Stimulated activated naive CD4-positive, alpha-beta T cell (primary cell): ENCODE measurements at regions not wholly inside any gene's neighbourhood (a gene's known extent, or its start where the extent isn't known, plus 50 kb on each side); places are given as distances from the start of the nearest gene placed in this dataset.
"Not testable (repeated sequence)": the region's sequence is repeated elsewhere in the genome, so short reads cannot be mapped to it uniquely, and the experiment has no call there.

Experiments used
- DNase-seq, 6 experiments: peaks; one replicate each; lab custom pipeline; 2025; lab: John Stamatoyannopoulos, UW

DNA sequence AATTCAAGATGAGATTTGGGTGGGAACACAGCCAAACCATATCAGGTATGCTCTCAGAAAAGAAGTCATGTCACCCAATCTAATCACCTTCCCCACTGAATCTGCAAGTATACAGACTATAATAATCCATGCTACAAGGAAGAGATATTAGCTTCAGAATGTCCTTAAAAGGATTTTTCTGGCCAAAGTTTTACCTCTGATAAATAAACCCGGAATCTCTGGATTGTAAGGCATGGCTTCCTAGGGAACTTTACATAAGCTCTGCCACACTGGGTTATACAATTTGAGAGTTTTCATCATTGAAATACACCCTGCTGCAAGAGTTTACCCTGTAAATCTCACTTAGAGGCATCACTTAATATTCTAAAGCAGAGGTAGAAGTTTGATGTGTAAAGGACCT lies 330.5 kb upstream of the KCNMB2 start:
- no peak for DNase-seq

DNA sequence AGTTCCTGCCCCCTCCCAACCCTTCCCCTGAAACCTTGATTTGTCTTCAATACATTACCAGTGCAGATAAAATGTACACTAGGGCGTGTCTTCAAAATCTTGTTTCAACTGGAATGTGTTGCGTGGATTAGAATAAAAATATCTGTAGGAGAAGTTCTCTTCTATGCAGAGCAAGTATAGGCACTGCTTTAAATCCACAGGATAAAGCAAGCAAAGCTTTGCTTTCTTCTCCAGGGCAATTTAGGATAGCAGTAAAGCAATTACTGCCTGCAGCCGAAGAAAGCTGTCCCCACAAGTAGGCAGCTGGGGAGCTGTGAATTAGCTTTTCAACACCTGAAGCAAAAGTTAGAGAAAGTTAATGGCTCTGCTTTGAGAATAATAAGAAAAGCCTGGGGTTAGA lies 329.7 kb upstream of the KCNMB2 start:
- no peak for DNase-seq

DNA sequence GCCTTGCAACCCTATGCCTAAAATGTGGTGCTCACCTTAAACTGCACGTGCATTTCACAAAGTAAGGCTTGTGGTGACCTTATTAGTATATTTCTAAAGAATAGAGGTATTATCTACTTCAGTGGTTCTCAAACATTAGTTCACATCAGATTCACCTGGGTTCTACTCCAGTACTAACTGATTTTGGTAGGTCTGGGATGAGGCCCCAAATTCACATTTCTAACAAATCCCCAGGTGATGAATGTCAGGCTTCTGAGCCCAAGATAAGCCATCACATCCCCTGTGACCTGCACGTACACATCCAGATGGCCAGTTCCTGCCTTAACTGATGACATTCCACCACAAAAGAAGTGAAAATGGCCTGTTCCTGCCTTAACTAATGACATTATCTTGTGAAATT lies 329.1 kb upstream of the KCNMB2 start:
- not testable (repeated sequence) for DNase-seq

DNA sequence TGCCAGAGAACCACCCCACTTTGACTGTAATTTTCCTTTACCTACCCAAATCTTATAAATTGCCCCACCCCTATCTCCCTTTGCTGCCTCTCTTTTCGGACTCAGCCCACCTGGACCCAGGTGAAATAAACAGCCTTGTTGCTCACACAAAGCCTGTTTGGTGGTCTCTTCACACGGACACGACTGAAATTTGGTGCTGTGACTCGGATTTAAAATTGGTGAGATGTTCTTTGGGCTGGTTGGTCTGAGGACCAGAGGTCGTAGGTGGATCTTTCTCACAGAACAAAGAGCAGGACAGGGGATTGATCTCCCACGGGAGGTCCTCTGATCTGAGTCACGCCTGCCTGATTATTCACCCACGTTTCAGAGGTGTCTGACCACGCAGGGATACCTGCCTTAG lies 328.6 kb upstream of the KCNMB2 start:
- DNase-seq, result not testable (repeated sequence)

DNA sequence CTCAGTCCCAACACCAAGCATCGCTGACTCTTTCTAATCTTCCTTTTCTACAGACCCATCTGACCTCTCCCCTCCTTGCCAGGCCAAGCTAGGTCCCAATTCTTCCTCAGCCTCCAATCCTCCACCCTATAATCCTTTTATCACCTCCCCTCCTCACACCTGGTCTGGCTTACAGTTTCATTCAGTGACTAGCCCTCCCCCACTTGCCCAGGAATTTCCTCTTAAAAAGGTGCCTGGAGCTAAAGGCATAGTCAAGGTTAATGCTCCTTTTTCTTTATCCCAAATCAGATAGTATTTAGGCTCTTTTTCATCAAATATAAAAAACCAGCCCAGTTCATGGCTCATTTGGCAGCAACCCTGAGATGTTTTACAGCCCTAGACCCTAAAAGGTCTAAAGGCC lies 327.1 kb upstream of the KCNMB2 start:
- not testable (repeated sequence) for DNase-seq

DNA sequence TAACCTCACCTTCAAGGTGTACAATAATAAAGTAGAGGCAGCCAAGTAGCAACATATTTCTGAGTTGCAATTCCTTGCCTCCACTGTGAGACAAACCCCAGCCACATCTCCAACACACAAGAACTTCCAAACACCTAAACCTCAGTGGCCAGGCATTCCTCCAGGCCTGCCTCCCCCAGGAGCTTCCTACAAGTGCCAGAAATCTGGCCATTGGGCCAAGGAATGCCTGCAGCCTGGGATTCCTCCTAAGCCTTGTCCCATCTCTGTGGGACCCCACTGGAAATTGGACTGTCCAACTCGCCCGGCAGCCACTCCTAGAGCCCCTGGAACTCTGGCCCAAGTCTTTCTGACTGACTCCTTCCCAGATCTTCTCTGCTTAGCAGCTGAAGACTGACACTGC lies 326.6 kb upstream of the KCNMB2 start:
- DNase-seq, result not testable (repeated sequence)

DNA sequence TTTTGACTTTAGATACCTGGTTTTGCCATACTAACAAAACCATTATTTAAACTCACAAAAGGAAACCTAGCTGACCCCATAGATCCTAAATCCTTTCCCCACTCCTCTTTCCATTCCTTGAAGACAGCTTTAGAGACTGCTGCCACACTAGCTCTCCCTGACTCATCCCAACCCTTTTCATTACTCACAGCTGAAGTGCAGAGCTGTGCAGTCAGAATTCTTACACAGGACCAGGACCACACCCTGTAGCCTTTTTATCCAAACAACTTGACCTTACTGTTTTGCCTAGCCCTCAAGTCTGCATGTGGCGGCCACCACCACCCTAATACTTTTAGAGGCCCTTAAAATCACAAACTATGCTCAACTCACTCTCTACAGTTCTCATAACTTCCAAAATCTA lies 325.1 kb upstream of the KCNMB2 start:
- not testable (repeated sequence) for DNase-seq

DNA sequence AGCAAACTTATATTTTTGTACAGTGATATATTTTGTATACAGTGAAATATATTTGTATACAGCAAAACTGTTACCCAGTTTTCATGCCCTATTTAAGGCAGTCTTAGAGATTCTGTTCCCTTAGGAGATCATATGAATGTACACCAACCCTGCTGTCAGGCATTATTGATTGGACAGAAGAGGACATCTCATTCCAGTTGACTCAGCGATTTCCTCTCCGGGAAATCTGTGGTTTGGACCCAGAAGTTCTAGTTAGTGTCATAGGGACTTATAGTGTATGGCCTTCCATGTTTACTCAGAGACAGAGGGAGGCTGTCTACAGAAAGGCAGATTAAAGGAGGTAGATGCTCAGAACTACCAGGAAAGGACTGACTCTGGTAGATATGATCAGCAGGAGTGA lies 318.8 kb upstream of the KCNMB2 start:
- no peak for DNase-seq

DNA sequence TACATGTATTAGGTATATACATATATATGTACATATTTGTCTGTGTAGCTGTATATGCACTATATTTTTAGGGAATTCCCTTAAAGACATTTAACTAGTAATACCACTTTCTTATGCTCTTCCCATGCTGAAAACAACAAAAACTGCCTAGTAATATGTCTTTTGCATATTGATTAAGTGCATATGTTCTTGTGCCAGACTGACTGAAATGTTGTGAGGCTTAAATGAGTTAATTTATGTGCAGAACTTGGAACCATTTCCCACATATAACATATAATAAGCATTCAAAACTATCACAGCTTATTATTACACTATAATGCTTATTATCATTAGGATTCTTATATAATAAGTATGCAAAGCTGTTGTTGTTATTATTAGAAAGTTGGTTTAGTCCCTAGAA lies 318.0 kb upstream of the KCNMB2 start:
- no peak for DNase-seq

DNA sequence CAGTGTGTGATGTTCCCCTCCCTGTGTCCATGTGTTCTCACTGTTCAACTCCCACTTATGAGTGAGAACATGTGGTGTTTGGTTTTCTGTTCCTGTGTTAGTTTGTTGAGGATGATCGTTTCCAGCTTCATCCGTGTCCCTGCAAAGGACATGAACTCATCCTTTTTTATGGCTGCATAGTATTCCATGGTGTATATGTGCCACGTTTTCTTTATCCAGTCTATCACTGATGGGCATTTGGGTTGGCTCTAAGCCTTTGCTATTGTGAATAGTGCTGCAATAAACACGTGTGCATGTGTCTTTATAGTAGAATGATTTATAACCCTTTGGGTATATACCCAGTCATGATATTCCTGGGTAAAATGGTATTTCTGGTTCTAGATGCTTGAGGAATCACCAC lies 316.6 kb upstream of the KCNMB2 start:
- DNase-seq, result not testable (repeated sequence)

DNA sequence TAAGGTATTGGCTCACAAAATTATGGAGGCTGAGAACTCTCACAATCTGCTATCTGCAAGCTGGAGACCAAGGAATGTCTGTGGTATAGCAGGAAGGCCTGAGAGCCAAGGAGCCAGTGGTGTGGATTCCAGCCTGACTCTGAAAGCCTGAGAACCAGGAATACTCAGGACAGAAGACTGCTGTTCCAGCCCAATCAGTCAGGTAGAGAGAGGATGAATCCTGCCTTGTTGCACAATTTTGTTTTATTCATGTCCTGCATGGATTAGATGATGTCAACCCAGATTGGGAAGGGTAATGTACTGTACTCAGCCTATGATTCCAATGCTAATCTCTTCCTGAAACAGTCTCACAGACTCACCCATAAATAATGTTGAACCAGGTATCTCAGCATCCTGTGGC lies 312.4 kb upstream of the KCNMB2 start:
- DNase-seq, result no peak

DNA sequence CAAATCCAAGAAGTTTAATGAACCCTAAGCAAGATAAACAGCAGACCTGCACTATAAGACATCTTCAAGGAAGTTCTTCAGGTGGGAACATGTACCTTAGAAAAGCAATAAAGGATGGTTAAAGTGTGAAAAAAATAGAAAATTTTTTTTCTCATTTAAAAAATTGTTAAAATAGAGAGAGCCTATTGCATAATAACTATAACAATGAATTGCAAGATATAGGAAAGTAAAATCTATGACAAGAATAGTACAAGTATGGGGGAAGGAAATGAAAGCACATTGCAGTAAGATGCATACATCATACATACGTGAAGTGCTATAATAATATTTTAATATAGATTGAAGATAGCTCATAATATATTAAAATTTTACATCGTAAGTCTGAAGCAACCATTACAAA lies 310.1 kb upstream of the KCNMB2 start:
- no peak for DNase-seq

DNA sequence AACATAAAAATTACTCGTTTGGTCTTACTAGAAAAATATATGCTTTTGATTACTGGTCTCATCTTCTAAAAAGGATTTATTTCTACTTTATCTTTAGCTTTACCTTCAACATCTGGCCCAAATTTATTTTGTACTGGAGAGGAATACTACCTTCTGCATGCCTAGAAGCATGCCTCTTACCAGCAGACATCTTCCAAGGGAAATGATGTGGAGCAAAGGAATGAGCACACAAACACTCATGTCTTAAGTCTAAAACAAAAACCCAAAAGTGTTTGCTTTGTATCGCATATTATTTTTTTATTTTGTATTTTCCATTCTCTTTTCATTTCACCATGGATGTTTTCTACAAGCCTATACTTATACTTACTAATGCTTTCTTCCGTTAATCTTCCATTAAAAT lies 304.6 kb upstream of the KCNMB2 start:
- no peak for DNase-seq

DNA sequence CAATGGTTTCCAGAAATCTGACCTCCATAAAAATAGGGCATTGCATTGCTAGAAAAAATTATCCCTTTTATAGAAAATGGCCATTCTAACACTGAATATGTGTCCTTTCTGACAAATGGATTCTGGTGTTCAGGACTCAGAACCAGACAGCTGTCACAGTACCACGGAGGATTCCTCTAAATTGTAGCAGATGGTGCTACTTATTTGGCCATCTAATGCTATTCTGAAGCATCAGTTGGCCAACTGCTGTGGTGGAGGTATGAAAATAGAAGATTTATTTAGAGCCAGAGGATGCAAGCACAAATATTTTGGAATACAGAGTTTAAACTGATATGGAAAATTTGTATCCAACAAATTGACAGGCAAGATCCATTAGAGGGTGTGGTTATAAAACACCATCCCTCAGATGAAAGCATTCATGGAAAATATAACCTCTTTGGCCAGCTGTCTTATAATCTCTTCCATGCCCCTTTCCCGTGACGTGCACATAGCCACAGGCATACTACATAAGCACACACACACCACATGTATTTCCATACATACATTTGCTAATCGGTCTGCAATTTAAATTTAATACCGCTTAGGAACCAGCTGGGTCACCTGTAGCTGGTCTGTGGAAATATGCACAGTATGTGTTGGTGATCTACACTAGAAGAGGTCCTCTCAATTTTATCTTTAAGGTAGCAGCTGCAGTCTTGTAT lies 302.7 kb upstream of the KCNMB2 start:
- no peak for DNase-seq

DNA sequence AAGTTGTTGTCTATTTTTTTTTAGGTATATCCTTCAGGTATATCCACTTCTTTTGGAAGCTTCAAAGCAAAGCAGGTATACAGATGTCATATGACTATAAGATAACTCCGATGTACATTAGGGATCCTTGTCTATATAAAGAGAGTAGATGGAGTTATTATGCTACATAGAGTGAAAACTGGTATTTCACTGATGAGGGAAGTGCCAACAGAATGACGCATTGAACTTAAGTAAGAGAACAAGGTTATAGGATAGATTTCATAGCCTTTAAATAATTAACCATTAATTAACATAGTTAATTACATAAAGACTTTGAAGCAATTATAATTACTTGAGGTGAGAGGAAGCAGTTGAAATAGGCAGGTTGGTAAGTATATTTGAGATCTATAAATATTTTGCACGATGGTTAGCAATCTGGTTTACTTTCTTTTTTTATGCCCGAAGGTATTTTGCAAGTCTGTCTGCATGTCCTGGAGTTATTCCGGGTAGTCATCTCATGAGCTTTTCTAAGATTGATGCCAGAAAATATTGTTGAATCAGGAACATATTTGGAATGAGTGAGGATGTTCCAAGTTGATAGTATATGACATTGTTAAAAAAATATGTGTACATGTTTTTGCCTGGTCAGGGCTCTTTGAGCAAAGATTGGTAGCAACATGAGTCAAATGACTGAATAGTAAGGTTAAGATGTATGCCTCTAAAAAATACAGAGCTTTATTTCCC lies 299.5 kb upstream of the KCNMB2 start:
- DNase-seq, result no peak

DNA sequence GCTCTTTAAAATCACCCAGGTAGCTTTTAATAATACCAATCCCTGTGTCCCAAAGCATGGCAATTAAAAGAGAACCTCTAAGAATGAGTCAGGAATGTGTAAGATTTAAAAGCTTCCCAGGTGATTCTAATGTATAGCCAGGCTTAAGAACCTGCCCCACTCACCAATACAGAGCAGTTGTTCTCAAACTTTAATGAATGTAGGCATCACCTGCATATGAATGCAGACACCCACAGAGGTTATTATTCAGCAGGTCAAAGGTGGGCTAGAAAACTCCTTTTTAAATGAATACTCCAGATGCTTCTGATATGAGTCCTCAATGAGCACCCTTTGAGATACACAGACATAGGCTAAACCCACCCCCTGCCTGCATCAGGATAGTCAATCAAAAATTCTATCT lies 298.1 kb upstream of the KCNMB2 start:
- DNase-seq, result no peak

DNA sequence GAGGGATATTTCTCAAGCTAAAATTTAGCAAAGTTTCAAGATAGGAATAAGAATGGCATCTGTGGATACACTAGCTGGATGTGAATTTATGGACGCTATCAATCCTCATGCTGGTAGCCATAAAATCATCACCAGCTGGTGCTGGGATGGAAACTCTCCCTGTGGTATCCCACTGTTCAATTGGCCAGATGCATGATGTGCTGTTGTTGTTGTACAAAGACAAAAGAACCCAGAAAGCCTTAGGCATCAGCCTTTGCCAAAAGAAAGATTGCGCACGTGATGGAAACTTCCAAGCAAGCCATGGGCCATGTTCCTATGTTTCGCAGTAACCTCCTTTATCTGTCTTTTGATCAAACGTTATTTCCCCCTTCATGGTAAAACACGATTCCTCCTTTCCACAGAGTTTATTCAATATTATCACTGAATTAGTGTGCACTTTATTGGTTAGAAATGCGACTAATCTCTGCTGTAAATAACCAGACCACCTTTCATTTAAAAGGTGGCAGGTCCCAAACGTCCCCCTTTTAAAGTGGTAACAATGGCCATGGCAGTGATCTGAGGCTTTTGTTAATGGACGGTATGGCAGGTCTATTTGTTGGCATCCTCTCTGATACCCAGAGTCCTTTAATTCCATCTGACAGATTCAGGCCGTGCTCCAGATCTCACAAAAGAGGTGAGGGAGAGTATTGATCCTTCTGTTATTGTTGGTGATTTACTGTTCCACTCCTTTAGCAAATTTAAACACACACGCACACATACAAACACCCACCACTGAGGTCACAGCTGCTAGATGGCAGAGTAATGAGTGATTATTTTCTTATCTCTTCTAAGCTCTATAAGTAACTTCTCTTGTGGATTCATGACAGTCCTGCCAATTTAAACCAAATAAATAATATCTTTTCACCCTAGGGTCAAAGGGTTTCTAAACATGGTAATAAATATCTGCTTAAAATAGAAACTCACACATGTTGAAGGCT lies 291.2 kb upstream of the KCNMB2 start:
- DNase-seq, result no peak

DNA sequence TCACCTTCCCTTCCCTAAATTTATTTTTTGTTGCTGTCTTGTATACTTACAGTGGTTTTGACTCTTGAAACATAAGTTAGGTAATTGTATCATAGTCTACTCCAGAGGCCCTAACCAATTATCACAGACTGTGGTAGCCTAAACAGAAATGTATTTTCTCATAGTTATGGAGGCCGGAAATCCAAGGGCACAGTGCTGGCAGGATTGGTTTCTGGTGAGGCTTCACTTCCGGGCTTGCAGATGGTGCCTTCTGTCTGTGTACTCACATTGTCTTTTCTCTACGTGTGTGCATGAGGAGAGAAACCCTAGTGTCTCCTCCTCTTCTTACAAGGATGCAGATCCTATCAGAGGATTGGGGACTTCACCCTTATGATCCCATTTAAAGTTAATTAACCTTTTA lies 290.2 kb upstream of the KCNMB2 start:
- DNase-seq, result no peak

DNA sequence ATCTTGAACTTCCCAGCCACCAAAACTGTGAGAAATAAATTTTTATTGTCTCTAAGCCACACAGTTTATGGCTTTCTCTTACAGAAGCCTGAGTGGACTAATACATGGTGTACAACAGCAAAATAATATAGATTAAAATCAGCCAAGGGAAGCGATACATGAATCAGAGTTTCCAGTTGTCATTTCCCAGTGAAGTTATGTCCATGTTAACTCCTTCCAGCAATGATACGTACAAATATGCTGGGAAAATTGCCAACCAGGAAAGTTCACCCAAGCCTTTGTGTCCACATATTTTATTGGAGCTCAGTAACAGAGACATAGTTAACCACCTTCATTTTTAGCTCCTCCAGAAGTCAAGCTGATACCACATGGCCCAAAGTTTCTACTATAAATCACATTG lies 280.9 kb upstream of the KCNMB2 start:
- DNase-seq, result no peak

DNA sequence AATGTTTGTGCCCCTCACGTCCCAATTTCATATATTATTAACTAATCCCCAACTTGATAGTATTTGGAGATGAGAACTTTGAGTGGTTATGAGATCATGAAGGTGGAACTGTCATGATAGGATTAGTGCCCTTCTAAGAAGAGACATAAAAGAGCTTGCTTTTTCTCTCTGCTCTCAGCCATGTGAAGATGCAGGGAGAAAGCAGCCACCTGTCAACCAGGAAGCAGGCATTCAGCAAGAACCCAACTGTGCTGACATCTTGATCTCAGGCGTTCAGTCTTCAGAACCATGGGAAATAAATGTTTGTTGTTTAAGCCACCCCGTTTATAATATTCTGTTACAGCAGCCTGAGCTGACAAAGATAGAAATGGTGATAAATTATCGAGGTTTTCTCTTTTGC lies 278.7 kb upstream of the KCNMB2 start:
- no peak for DNase-seq

DNA sequence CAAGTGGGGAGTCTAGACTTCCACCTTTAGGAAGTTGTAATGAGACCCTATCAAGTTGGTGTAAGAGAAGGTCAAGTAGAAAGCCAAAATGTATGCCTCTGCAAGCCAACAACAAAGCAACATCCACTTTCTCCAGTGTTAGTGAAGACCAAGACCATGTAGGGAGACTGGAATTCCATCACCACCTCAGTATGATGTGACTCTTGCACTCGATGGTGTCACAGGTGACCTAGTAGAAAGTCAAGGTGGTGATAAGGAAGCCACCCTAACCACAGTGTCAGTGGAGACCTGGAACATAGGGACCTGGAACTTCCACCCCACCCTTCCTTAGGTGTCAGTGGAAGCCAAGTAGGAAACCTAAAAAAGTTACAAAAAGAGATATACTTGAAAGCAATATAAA lies 278.1 kb upstream of the KCNMB2 start:
- DNase-seq, result no peak

DNA sequence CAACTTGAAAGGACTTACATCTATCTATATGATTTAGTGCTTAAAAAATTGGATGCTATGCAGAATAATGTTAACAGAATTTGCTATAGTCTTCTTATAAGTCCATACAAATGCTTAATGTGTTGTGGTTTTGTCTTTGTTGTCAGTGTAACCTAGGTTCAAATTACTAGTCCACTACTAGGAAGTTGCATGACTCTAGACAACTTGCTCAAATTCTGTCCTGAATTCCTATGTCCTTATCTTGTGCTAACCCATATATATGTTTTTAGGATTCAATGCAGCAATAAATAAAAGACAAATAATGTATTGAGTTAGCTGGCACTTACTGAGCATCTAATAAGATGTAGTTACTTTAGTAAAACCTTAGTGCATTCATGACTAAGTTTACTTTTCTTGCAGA lies 276.5 kb upstream of the KCNMB2 start:
- DNase-seq, result no peak
